SK-N-MC (cell line): ENCODE measurements at regions not wholly inside any gene's neighbourhood (a gene's known extent, or its start where the extent isn't known, plus 50 kb on each side); places are given as distances from the start of the nearest gene placed in this dataset.

Experiments
- DNase-seq: peaks from one replicate; pipeline ENCODE4 v3.0.0-alpha.2; 2011; ENCODE audit warnings: low read depth, low spot score
- H3K27ac ChIP-seq: fragments of 200-600 bp; sonication (generic); 2 replicates; pipeline ENCODE4 v1.5.1; 2016; ENCODE audit warnings: mixed run types
- H3K36me3 ChIP-seq: fragments of 200-600 bp; sonication (generic); 2 replicates; pipeline ENCODE4 v1.6.1; 2017; ENCODE audit warnings: antibody characterized with exemption, low read length, mixed read lengths; ENCODE audit not compliant: insufficient read depth
- H3K4me3 ChIP-seq: fragments of 200-600 bp; sonication (generic); 2 replicates; pipeline ENCODE4 v1.5.1; 2016
- H3K9ac ChIP-seq: fragments of 200-600 bp; sonication (generic); 2 replicates; pipeline ENCODE4 v1.8.0; 2017; ENCODE audit warnings: mixed run types, mixed read lengths; ENCODE audit not compliant: insufficient read length
- H3K9me3 ChIP-seq: fragments of 200-600 bp; sonication (generic); 2 replicates; pipeline ENCODE4 v1.6.1; 2017; ENCODE audit warnings: low read depth, mild to moderate bottlenecking, antibody characterized with exemption, low read length, moderate library complexity, mixed read lengths
- EZH2 ChIP-seq: fragments of 200-600 bp; sonication (generic); IDR thresholded peaks from one replicate; pipeline ENCODE4 v1.6.1; 2017; ENCODE audit warnings: antibody characterized with exemption
- FOXP2 ChIP-seq: optimal IDR thresholded peaks from 2 replicates; pipeline ENCODE3; 2011; ENCODE audit warnings: mild to moderate bottlenecking, moderate library complexity; ENCODE audit not compliant: insufficient read depth; ENCODE audit errors: extremely low read length, control extremely low read depth
- POLR2AphosphoS5 ChIP-seq: IDR thresholded peaks from 2 replicates; pipeline ENCODE4 v1.6.1; 2012; ENCODE audit warnings: mild to moderate bottlenecking, low read depth, low read length, borderline replicate concordance

GRCh38 chr6:148250975-148251685 is 91.5 kb upstream of the SASH1 start:
- TF ChIP-seq FOXP2 (no peak), EZH2 (no peak), POLR2AphosphoS5 (no peak)
- H3K36me3 ChIP-seq: no peaks in the 10 kb centered on the region
- no peak for DNase-seq

GRCh38 chr6:148251891-148252290 is 90.7 kb upstream of the SASH1 start:
- H3K9ac ChIP-seq: no peak overlapping the region
- H3K27ac ChIP-seq: peak overlapping the region; percentile 78
- no peak for TF ChIP-seq POLR2AphosphoS5
- TF ChIP-seq EZH2: no peak
- no peak for TF ChIP-seq FOXP2
- H3K4me3 ChIP-seq: peak overlapping the region; percentile 49
- H3K36me3 ChIP-seq: no peaks in the 10 kb centered on the region
- peak; percentile 68 for DNase-seq
- no peaks in the 10 kb centered on the region for H3K9me3 ChIP-seq

More at GRCh38 chr6:148250975-148251685, 91.5 kb upstream of the SASH1 start:
- Histone ChIP-seq H3K9ac (no peak overlapping the region), H3K4me3 (no peak overlapping the region), H3K27ac (no peak overlapping the region), H3K9me3 (no peaks in the 10 kb centered on the region)

- H3K9ac ChIP-seq: no peak overlapping the region
- DNase-seq: no peak
- no peak overlapping the region for H3K27ac ChIP-seq
- no peak overlapping the region for H3K4me3 ChIP-seq
- H3K9me3 ChIP-seq: no peaks in the 10 kb centered on the region
- TF ChIP-seq FOXP2 (no peak), POLR2AphosphoS5 (no peak), EZH2 (no peak)
- H3K36me3 ChIP-seq: no peaks in the 10 kb centered on the region
These were observed 84.8 kb upstream of the SASH1 start for GRCh38 chr6:148257810-148258209.

- no peak overlapping the region for H3K27ac ChIP-seq
- H3K9me3 ChIP-seq: no peaks in the 10 kb centered on the region
- no peak overlapping the region for H3K9ac ChIP-seq
- H3K36me3 ChIP-seq: no peaks in the 10 kb centered on the region
- no peak for TF ChIP-seq POLR2AphosphoS5
- no peak for TF ChIP-seq FOXP2
- no peak for TF ChIP-seq EZH2
- DNase-seq: no peak
- no peak overlapping the region for H3K4me3 ChIP-seq
These were observed 83.8 kb upstream of the SASH1 start for GRCh38 chr6:148258868-148259267.

- Histone ChIP-seq H3K27ac (no peak overlapping the region), H3K9ac (no peak overlapping the region), H3K4me3 (no peak overlapping the region), H3K9me3 (no peaks in the 10 kb centered on the region), H3K36me3 (no peaks in the 10 kb centered on the region)
- DNase-seq: no peak
- TF ChIP-seq POLR2AphosphoS5 (no peak), FOXP2 (no peak), EZH2 (no peak)
These were observed 81.2 kb upstream of the SASH1 start for GRCh38 chr6:148261470-148261869.

- no peak for DNase-seq
- Histone ChIP-seq H3K27ac (no peak overlapping the region), H3K9me3 (no peaks in the 10 kb centered on the region), H3K36me3 (no peaks in the 10 kb centered on the region), H3K9ac (no peak overlapping the region), H3K4me3 (no peak overlapping the region)
- TF ChIP-seq FOXP2 (no peak), POLR2AphosphoS5 (no peak), EZH2 (no peak)
These were observed 79.6 kb upstream of the SASH1 start for GRCh38 chr6:148263010-148263409.

- no peak for DNase-seq
- H3K4me3 ChIP-seq: no peak overlapping the region
- H3K27ac ChIP-seq: no peak overlapping the region
- no peak for TF ChIP-seq FOXP2
- TF ChIP-seq POLR2AphosphoS5: no peak
- H3K36me3 ChIP-seq: no peaks in the 10 kb centered on the region
- H3K9ac ChIP-seq: no peak overlapping the region
- H3K9me3 ChIP-seq: no peaks in the 10 kb centered on the region
These were observed 78.7 kb upstream of the SASH1 start for GRCh38 chr6:148263961-148264360.

GRCh38 chr6:148265054-148265453 is 77.6 kb upstream of the SASH1 start:
- no peak overlapping the region for H3K4me3 ChIP-seq
- TF ChIP-seq POLR2AphosphoS5 (no peak), FOXP2 (no peak), EZH2 (no peak)
- H3K9ac ChIP-seq: no peak overlapping the region
- DNase-seq: no peak
- no peak overlapping the region for H3K27ac ChIP-seq
- H3K36me3 ChIP-seq: no peaks in the 10 kb centered on the region
- H3K9me3 ChIP-seq: no peaks in the 10 kb centered on the region

GRCh38 chr6:148269386-148269785 is 73.3 kb upstream of the SASH1 start:
- TF ChIP-seq FOXP2 (no peak), EZH2 (no peak), POLR2AphosphoS5 (no peak)
- Histone ChIP-seq H3K9me3 (no peaks in the 10 kb centered on the region), H3K36me3 (no peaks in the 10 kb centered on the region), H3K4me3 (no peak overlapping the region), H3K9ac (no peak overlapping the region), H3K27ac (no peak overlapping the region)
- no peak for DNase-seq
